Femur (tissue), 1 donor: ENCODE measurements at regions not wholly inside any gene's neighbourhood (a gene's known extent, or its start where the extent isn't known, plus 50 kb on each side); places are given as distances from the start of the nearest gene placed in this dataset.

Source experiments
- DNase-seq: peaks from one replicate; pipeline ENCODE4 v3.0.0-alpha.2; 2017

- DNase-seq, result no peak
These were observed 566.8 kb upstream of the KIRREL3 start for GRCh38 chr11:127567237-127567932.

- DNase-seq, result peak; percentile 54
These were observed 564.2 kb upstream of the KIRREL3 start for GRCh38 chr11:127564810-127565209.

GRCh38 chr11:127559978-127560377 is 559.4 kb upstream of the KIRREL3 start:
- no peak for DNase-seq

GRCh38 chr11:127552446-127552845 is 551.9 kb upstream of the KIRREL3 start:
- no peak for DNase-seq

- no peak for DNase-seq
These were observed 530.6 kb upstream of the KIRREL3 start for GRCh38 chr11:127531167-127531566.

DNA sequence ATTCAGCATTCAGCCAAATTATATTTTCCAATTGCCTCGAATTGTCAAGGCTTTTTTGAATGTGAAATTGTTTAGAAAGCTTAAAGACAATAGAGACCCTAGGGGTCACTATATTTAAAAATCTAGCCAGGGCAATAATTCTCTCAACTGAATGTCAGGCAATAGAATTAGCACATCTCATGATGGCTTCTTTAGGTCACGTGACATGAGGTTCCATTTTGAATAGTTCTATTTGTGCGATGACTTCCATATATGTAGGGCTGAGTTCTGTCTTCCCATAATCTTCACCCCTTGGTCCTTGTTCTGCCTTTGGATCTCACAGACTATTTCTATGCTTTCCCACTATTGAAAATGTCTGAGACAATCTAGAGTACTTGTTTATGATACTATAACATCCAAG is 527.7 kb upstream of the KIRREL3 start:
- no peak for DNase-seq

DNA sequence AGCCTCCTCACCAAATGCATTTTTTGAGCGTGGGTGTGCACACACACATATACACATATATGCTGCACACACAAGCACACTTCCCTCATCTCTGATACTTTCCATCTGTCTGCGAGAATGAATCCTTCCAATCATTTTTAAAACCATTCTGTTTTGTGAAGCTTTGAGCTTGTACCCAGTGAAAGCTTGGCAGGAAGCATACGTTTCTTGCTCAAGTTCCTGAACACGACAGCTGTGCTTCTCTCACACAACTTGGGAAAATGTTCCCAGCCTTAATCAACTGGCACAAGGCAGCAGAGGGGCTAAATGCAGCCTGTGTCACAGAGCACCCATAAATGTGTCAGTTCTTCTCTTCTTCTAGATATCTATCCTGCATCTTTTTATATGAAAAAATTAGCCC is 524.0 kb upstream of the KIRREL3 start:
- DNase-seq, result peak; percentile 18

GRCh38 chr11:127521413-127521812 is 520.8 kb upstream of the KIRREL3 start:
- DNase-seq, result no peak

DNA sequence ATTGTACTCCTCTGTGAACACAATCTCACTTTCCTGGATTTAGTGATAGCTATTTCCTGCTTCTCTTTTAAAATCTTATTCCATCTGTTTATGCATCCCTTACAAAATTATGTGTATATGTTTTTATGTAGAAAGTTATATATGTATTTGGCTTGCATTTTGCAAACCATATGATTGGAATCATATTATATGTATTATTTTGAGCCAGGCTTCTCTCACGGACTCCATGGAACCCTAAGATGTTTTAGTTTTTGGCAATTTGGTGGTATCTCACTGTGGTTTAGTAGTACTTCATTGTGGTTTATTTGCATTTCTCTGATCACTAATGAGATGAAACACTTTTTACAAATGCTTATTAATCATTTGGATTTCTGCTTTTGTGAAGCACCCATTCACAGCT is 507.3 kb upstream of the KIRREL3 start:
- no peak for DNase-seq

DNA sequence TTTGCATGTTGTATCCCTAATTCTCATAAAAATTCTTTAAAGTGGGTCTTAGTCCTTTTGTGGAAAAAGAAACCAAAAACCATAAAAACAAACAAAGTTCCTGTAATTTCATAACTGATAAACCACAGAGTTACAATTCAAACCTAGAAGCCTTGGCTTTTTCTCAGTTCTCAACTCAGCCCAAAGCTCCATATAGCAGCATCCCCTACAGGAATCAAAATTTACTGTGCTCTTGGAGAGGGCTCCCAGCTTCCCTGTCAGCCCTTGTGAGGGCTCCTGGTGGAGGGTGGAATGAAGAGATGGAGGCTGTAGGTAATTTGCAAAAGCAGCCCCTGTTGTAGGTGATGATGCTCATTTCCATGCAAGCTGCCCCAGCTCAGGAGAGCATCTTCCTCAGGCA is 506.1 kb upstream of the KIRREL3 start:
- no peak for DNase-seq

DNA sequence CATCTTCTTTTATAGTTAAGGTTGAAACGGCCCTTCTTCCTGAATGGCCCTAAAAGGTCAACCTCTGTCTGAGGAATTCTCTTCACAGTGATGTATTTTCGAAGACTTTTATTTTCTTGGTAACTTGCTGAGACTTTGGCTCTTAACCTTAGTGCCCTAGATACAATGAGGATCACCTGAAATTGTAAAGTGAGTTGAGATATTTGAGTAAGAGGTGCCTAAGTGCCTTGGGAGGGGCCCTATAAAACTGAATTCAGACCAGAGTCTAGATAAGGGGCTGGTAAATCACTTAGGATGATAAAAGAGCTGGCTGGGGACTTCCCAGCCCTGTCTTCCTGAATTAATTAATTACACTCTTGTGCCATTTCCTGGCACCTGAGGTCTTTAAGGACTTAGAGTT is 505.6 kb upstream of the KIRREL3 start:
- no peak for DNase-seq

DNA sequence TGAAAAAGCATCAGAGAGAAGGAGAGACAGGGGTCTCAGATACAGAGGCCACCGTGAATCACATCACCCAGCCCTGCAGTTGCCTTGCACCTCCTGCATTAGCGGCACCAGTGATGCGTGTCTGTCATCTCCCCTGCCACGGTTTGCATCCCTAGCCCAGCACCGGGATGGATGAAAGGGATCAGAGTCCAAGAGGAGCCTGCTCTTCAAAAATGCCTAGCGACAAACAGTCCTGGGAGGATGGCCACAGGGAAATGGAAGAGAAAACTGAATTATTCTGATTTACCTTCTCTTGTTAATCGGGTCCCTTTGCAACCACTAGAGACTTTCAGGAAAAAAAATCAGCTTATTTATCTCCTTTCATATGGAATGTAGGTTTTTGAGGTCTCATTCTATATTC is 495.6 kb upstream of the KIRREL3 start:
- no peak for DNase-seq

GRCh38 chr11:127493330-127494022 is 492.9 kb upstream of the KIRREL3 start:
- DNase-seq, result no peak

DNA sequence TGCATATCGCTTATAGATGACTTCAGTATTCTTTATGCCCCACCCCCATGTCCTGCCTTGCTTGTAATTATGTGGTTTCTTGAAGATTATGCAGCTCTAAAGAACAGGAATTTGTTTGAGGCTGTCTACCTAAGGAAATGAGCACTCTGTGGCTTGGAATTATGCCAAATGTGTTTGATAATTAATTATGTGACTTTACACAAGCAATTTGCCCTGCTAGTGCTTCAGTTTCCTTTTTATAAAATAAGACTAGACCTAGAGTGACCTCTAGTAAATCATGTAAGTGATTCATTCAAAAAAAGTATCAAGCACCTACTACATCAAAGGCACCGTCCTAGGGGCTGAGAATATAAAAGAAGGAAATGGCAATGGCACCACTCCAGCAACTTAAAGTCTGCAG is 491.5 kb upstream of the KIRREL3 start:
- DNase-seq, result no peak

GRCh38 chr11:127491589-127491988 is 491.0 kb upstream of the KIRREL3 start:
- DNase-seq, result no peak

- no peak for DNase-seq
These were observed 490.3 kb upstream of the KIRREL3 start for GRCh38 chr11:127490896-127491295.

DNA sequence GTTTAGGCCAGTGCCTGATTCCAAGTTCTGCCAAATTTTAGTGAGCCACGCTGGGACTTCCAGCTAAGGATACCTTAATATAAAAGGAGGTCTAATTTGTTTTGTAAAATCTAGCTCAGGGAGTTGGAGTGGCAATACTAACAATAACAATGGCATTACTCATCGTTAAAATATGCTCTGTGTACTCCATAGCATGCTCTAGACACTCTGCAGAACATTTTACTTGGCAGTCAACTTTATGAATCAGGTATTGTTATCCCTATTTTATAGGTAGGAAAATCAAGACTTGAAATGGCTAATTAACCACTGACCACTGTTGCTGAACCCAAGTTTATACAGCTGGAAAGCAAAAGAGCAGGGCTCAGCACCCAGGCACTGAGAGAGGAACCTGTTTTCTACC is 485.0 kb upstream of the KIRREL3 start:
- DNase-seq, result no peak

DNA sequence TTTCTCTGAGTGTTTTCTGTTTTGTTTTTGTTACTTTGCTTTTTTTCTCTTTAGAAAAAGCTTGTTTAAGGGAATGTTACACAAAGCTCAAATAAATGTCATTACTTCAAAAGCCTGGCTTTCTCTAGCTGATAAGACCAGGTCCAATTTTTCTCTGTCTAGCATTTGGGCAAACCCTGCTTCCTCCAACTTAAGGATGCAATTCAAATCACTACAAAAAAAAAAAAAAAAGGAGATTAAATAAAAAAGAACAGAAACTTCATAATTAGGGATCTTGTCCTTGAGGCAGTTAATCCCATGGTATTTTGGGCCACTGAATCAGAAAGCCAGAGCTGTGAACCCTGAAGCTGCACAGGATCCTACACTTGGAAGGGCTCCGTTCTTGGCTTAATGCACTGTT is 480.8 kb upstream of the KIRREL3 start:
- DNase-seq, result no peak

DNA sequence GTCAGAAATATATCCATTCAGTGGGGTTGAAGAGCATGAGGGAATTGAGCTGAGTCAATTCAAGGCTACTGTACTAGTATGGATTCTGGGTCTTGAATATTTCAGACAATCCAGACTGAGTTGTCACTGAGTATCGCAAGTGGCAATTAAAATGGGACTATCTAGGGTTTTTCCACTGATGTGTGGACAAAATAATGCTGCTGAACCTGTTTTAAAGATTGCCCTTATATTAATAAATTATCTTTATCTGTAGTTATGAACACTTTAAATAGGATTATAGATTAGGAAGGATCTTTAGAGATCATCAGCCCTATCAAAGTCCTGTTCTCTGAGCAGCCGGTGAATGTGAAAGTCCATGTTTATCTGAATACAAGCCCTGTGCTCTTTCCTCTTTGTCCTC is 478.3 kb upstream of the KIRREL3 start:
- no peak for DNase-seq

- no peak for DNase-seq
These were observed 474.2 kb upstream of the KIRREL3 start for GRCh38 chr11:127474766-127475165.

DNA sequence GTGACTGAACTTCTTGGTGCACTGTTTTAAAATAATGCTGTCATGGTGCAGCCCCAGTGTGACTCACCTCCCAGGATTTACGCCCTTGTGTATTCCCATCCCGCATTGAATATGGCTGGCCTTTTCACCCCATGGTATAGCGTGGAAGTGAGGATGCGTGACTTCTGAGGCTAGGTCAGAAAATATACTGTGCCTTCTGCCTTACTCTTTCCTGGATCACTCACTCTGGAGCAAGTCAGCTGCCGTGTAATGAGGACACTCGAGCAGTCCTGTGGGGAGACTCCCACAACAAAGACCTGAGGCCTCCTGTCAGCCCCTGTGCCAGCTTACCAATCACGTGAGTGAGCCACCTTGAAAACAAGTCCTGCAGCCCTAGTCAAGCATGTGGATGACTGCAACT is 471.9 kb upstream of the KIRREL3 start:
- DNase-seq, result no peak

DNA sequence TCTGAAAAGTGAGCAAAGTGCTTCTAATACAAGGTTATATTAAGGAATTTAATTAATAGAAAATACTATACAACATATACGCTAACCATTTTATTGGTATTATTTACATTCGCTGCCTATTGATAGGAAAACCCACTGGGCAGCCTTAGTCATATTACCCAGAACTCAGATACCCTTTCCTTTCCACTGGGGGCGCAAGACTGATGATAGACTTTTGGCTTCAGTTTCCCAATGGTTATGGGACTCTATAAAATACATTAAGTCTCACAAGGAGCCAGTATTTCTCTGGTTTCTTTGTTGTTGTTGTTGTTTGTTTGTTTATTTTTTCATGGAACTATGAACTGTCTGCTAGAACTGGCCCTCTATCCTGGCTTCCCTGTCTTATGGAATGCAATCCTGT is 471.1 kb upstream of the KIRREL3 start:
- DNase-seq, result no peak

- no peak for DNase-seq
These were observed 469.8 kb upstream of the KIRREL3 start for GRCh38 chr11:127470306-127470884.

- DNase-seq, result no peak
These were observed 463.8 kb upstream of the KIRREL3 start for GRCh38 chr11:127464325-127464724.

- no peak for DNase-seq
These were observed 461.4 kb upstream of the KIRREL3 start for GRCh38 chr11:127462065-127462344.
